ENCODE measurements at regions not wholly inside any gene's neighbourhood (a gene's known extent, or its start where the extent isn't known, plus 50 kb on each side); places are given as distances from the start of the nearest gene placed in this dataset.

GRCh38 chr1:190906206-190906725 is 428.6 kb upstream of the BRINP3 start:
- no peak for TF ChIP-seq SUZ12 (IDR thresholded peaks at IDR 0.05)
- no peak for TF ChIP-seq L3MBTL2 (conservative IDR thresholded peaks at IDR 0.05)
- no peak for TF ChIP-seq SP1 (IDR thresholded peaks at IDR 0.05)
- no peak for TF ChIP-seq FOXA1 (IDR thresholded peaks at IDR 0.05)
- TF ChIP-seq ARNT (IDR thresholded peaks at IDR 0.05), result no peak
- TF ChIP-seq BHLHE40 (IDR thresholded peaks at IDR 0.05; ENCODE audit: borderline replicate concordance), result no peak
- TF ChIP-seq ELF4 (IDR thresholded peaks at IDR 0.05), result no peak
